Endodermal cell (in vitro differentiated cells): ENCODE measurements at regions not wholly inside any gene's neighbourhood (a gene's known extent, or its start where the extent isn't known, plus 50 kb on each side); places are given as distances from the start of the nearest gene placed in this dataset.

ENCODE experiments used
- DNase-seq: peaks from one replicate; pipeline ENCODE4 v3.0.0-alpha.2; 2017
- H3K27ac ChIP-seq: 2 replicates; pipeline ENCODE4 v1.5.1; 2013; ENCODE audit warnings: mild to moderate bottlenecking, low read depth, low read length, moderate library complexity
- H3K27me3 ChIP-seq: 2 replicates; pipeline ENCODE4 v1.6.1; 2013; ENCODE audit warnings: mild to moderate bottlenecking, low read length, moderate library complexity; ENCODE audit not compliant: insufficient read depth, control insufficient read depth, poor library complexity, severe bottlenecking
- H3K36me3 ChIP-seq: 2 replicates; pipeline ENCODE4 v1.7.0; 2013; ENCODE audit warnings: mild to moderate bottlenecking, low read length, moderate library complexity; ENCODE audit not compliant: control insufficient read depth, insufficient read depth
- H3K4me1 ChIP-seq: one replicate; pipeline ENCODE4 v1.7.0; 2013; ENCODE audit warnings: low read length; ENCODE audit not compliant: control insufficient read depth, insufficient read depth
- H3K4me3 ChIP-seq: 2 replicates; pipeline ENCODE4 v1.5.1; 2013; ENCODE audit warnings: mild to moderate bottlenecking, low read length, moderate library complexity
- H3K9ac ChIP-seq: 2 replicates; pipeline ENCODE4 v1.6.1; 2013; ENCODE audit warnings: mild to moderate bottlenecking, low read length, moderate library complexity; ENCODE audit not compliant: poor library complexity, severe bottlenecking; ENCODE audit errors: extremely low read depth
- H3K9me3 ChIP-seq: 2 replicates; pipeline ENCODE4 v1.6.1; 2013; ENCODE audit warnings: mild to moderate bottlenecking, low read length, moderate library complexity; ENCODE audit not compliant: control insufficient read depth
- H3K27ac Mint-ChIP-seq: 2 replicates; pipeline ENCODE4 v1.8.0; 2020; ENCODE audit warnings: mixed read lengths
- H3K27me3 Mint-ChIP-seq: 2 replicates; pipeline ENCODE4 v1.8.0; 2021; ENCODE audit warnings: mild to moderate bottlenecking, mixed read lengths; ENCODE audit not compliant: insufficient read depth
- H3K36me3 Mint-ChIP-seq: 2 replicates; pipeline ENCODE4 v1.8.0; 2020; ENCODE audit warnings: low read depth, mixed read lengths
- H3K4me1 Mint-ChIP-seq: 2 replicates; pipeline ENCODE4 v1.8.0; 2020; ENCODE audit warnings: mixed read lengths
- H3K4me3 Mint-ChIP-seq: 2 replicates; pipeline ENCODE4 v1.8.0; 2020; ENCODE audit warnings: mild to moderate bottlenecking, moderate library complexity, mixed read lengths
- H3K9me3 Mint-ChIP-seq: 2 replicates; pipeline ENCODE4 v1.8.0; 2020; ENCODE audit warnings: mild to moderate bottlenecking, mixed read lengths
- CTCF ChIP-seq: fragments of 200-600 bp; sonication (generic); conservative IDR thresholded peaks from 2 replicates; pipeline ENCODE4 v1.5.0; 2021; ENCODE audit warnings: antibody characterized with exemption, mild to moderate bottlenecking
- WGBS, 2 experiments: methylation state at CpG; one replicate each; pipeline versions ENCODE4 v1.1.5 to v1.1.7; 2013; ENCODE audit warnings: missing lambda C conversion rate in 2 of 2, mixed read lengths in 1 of 2; ENCODE audit not compliant: insufficient coverage in 1 of 2, insufficient read length in 1 of 2; 5-methylcytosine and 5-hydroxymethylcytosine counted together

DNA sequence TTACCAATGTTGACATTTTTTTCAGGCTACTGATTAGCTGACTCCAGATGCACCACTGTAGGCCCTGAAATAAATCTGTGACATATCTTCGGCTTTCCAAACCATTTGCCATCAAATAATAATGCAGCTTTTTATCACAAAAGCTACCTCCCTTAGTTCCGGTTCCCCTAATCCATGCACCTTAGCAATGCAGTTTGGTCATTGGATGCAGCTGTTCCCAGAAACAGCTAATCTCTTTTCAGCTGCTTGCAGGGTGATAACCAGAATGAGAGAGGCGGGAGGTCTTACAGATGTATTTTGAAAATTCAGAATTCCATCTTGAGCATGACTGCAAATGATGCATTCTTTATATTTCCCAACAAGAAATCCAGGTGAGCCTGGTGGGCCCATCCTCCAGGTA, 646.2 kb downstream of the SOX5 start:
- Mint-ChIP-seq H3K4me1 (peaks cover 6% of the 10 kb centered on the region), H3K36me3 (no peaks in the 10 kb centered on the region), H3K27ac (no peak overlapping the region), H3K27me3 (no peaks in the 10 kb centered on the region), H3K9me3 (peaks cover 5% of the 10 kb centered on the region), H3K4me3 (no peak overlapping the region)
- no peaks in the 10 kb centered on the region for H3K36me3 ChIP-seq
- TF ChIP-seq CTCF = no peak
- no peak overlapping the region for H3K4me3 ChIP-seq
- no peak overlapping the region for H3K9ac ChIP-seq
- H3K27me3 ChIP-seq = no peaks in the 10 kb centered on the region
- no peaks in the 10 kb centered on the region for H3K4me1 ChIP-seq
- WGBS, 2 experiments = 82 to 88% methylated on average over 3 of the region's 3 CpGs
- no peaks in the 10 kb centered on the region for H3K9me3 ChIP-seq
- DNase-seq = no peak
- no peak overlapping the region for H3K27ac ChIP-seq

DNA sequence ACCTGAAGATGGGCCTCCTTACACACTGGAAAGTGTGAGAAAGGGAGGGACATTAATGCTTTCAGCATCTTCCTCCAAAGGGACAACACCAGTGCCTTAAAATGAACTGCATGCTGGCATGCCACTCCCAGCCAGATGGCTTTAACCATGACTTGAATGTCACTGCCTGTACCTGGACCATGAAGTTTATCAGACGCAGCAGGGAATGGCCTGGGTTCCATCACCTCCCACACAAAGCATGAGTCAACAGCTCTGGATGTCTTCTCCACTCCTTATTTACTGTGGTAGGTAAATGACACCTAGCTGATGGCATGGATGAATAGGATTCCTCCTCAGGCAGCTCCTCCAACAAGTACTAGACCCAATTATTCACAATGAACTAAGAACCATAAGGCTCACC, 645.6 kb downstream of the SOX5 start:
- TF ChIP-seq CTCF = no peak
- Histone ChIP-seq H3K4me3 (no peak overlapping the region), H3K9me3 (no peaks in the 10 kb centered on the region), H3K27ac (no peak overlapping the region), H3K4me1 (no peaks in the 10 kb centered on the region), H3K36me3 (no peaks in the 10 kb centered on the region), H3K9ac (no peak overlapping the region), H3K27me3 (no peaks in the 10 kb centered on the region)
- no peak overlapping the region for H3K27ac Mint-ChIP-seq
- H3K9me3 Mint-ChIP-seq = peaks cover 5% of the 10 kb centered on the region
- peaks cover 6% of the 10 kb centered on the region for H3K4me1 Mint-ChIP-seq
- no peaks in the 10 kb centered on the region for H3K27me3 Mint-ChIP-seq
- DNase-seq = no peak
- WGBS, 2 experiments = 100% methylated on average over 1 of the region's 1 CpG
- no peak overlapping the region for H3K4me3 Mint-ChIP-seq
- no peaks in the 10 kb centered on the region for H3K36me3 Mint-ChIP-seq

GRCh38 chr12:23333938-23334337, 615.5 kb downstream of the SOX5 start:
- Mint-ChIP-seq H3K4me3 (no peak overlapping the region), H3K4me1 (no peaks in the 10 kb centered on the region), H3K36me3 (no peaks in the 10 kb centered on the region), H3K27ac (no peak overlapping the region), H3K9me3 (no peaks in the 10 kb centered on the region), H3K27me3 (no peaks in the 10 kb centered on the region)
- no peaks in the 10 kb centered on the region for H3K36me3 ChIP-seq
- WGBS, 2 experiments = 83% methylated on average over 1 of the region's 2 CpGs; no CpG with 5 or more reads in 1 of the 2 experiments
- DNase-seq = no peak
- no peak overlapping the region for H3K4me3 ChIP-seq
- H3K27ac ChIP-seq = no peak overlapping the region
- no peak for TF ChIP-seq CTCF
- H3K4me1 ChIP-seq = no peaks in the 10 kb centered on the region
- H3K9me3 ChIP-seq = no peaks in the 10 kb centered on the region
- H3K9ac ChIP-seq = no peak overlapping the region
- no peaks in the 10 kb centered on the region for H3K27me3 ChIP-seq
